ENCODE measurements at regions not wholly inside any gene's neighbourhood (a gene's known extent, or its start where the extent isn't known, plus 50 kb on each side); places are given as distances from the start of the nearest gene placed in this dataset.

- TF ChIP-seq NFRKB (IDR thresholded peaks at IDR 0.05) (no peak), SUZ12 (IDR thresholded peaks at IDR 0.05) (no peak), FOXK2 (IDR thresholded peaks at IDR 0.05) (no peak), FOXA1 (IDR thresholded peaks at IDR 0.05) (no peak), SP1 (IDR thresholded peaks at IDR 0.05) (no peak), L3MBTL2 (conservative IDR thresholded peaks at IDR 0.05) (no peak)
Observed at GRCh38 chrX:49754233-49754857, 58.6 kb upstream of the PAGE1 start.
